WTC11 (cell line): ENCODE measurements at regions not wholly inside any gene's neighbourhood (a gene's known extent, or its start where the extent isn't known, plus 50 kb on each side); places are given as distances from the start of the nearest gene placed in this dataset.

ENCODE experiments used
- ATAC-seq: fragments of 200-7000 bp; cut with Tn5 transposase; 2 replicates; pipeline ENCODE4 v1.10.0; 2021; ENCODE audit warnings: mild to moderate bottlenecking, moderate library complexity
- CTCF ChIA-PET: fragments of 300-600 bp; sonication (Branson Sonifier 250); formaldehyde crosslinking; loops from one replicate; lab custom pipeline; 2021; ENCODE audit warnings: antibody characterized with exemption; lab: Charles Lee
- POLR2A ChIA-PET: fragments of 350-600 bp; sonication (Branson Sonifier 250); formaldehyde crosslinking; loops from one replicate; lab custom pipeline; 2021; ENCODE audit warnings: antibody characterized with exemption; lab: Charles Lee
- DNase-seq: peaks from one replicate; pipeline ENCODE4 v3.0.0; 2021; ENCODE audit warnings: low spot score
- H3K27ac Mint-ChIP-seq: 2 replicates; pipeline ENCODE4 v1.8.0; 2021; ENCODE audit warnings: mixed read lengths
- H3K27me3 Mint-ChIP-seq: 2 replicates; pipeline ENCODE4 v1.8.0; 2021; ENCODE audit warnings: low read depth, mild to moderate bottlenecking, moderate library complexity, mixed read lengths
- H3K36me3 Mint-ChIP-seq: 2 replicates; pipeline ENCODE4 v1.8.0; 2021; ENCODE audit warnings: mixed read lengths
- H3K4me1 Mint-ChIP-seq: 2 replicates; pipeline ENCODE4 v1.8.0; 2022; ENCODE audit warnings: mixed read lengths
- H3K4me3 Mint-ChIP-seq: 2 replicates; pipeline ENCODE4 v1.8.0; 2021; ENCODE audit warnings: mild to moderate bottlenecking, moderate library complexity, mixed read lengths
- H3K9me3 Mint-ChIP-seq: 2 replicates; pipeline ENCODE4 v1.8.0; 2021; ENCODE audit warnings: mixed read lengths
- E2F1 ChIP-seq: sonication (generic); formaldehyde crosslinking; IDR thresholded peaks from 2 replicates; pipeline ENCODE4 v1.8.0; 2022; ENCODE audit warnings: mild to moderate bottlenecking, missing genetic modification reagents
- E2F4 ChIP-seq: sonication (generic); formaldehyde crosslinking; IDR thresholded peaks from 2 replicates; pipeline ENCODE4 v1.8.1; 2022; ENCODE audit warnings: low read depth, mild to moderate bottlenecking, moderate library complexity, missing genetic modification reagents, borderline replicate concordance
- ERG ChIP-seq: fragments of 250-450 bp; sonication (Bioruptor Pico); IDR thresholded peaks from 2 replicates; pipeline ENCODE4 v1.8.0; 2021; ENCODE audit warnings: mild to moderate bottlenecking
- FOXJ3 ChIP-seq: sonication (generic); formaldehyde crosslinking; IDR thresholded peaks from 2 replicates; pipeline ENCODE4 v1.9.0; 2021; ENCODE audit warnings: missing genetic modification reagents, mild to moderate bottlenecking, borderline replicate concordance
- GABPB1 ChIP-seq: sonication (generic); formaldehyde crosslinking; IDR thresholded peaks from 2 replicates; pipeline ENCODE4 v1.8.1; 2023; ENCODE audit warnings: mild to moderate bottlenecking, missing genetic modification reagents
- MXD4 ChIP-seq: fragments of 250-450 bp; sonication (Bioruptor Pico); IDR thresholded peaks from 2 replicates; pipeline ENCODE4 v1.8.0; 2021; ENCODE audit warnings: mild to moderate bottlenecking, moderate library complexity, borderline replicate concordance
- NFE2L1 ChIP-seq: sonication (generic); formaldehyde crosslinking; IDR thresholded peaks from 2 replicates; pipeline ENCODE4 v1.8.1; 2023; ENCODE audit warnings: missing genetic modification reagents
- NFYB ChIP-seq: sonication (generic); formaldehyde crosslinking; conservative IDR thresholded peaks from 2 replicates; pipeline ENCODE4 v1.8.0; 2022; ENCODE audit warnings: low read depth, missing genetic modification reagents
- NR2C2 ChIP-seq: sonication (generic); formaldehyde crosslinking; IDR thresholded peaks from 2 replicates; pipeline ENCODE4 v1.8.0; 2022; ENCODE audit warnings: mild to moderate bottlenecking, missing genetic modification reagents
- PRRX2 ChIP-seq: fragments of 250-450 bp; sonication (Bioruptor Pico); IDR thresholded peaks from 2 replicates; pipeline ENCODE4 v1.8.0; 2021; ENCODE audit warnings: mild to moderate bottlenecking
- RELA ChIP-seq: sonication (generic); formaldehyde crosslinking; IDR thresholded peaks from 2 replicates; pipeline ENCODE4 v1.8.1; 2022; ENCODE audit warnings: missing genetic modification reagents, mild to moderate bottlenecking, borderline replicate concordance
- SP1 ChIP-seq: sonication (generic); formaldehyde crosslinking; conservative IDR thresholded peaks from 2 replicates; pipeline ENCODE4 v1.8.1; 2022; ENCODE audit warnings: missing genetic modification reagents
- ZNF232 ChIP-seq: sonication (generic); formaldehyde crosslinking; IDR thresholded peaks from 2 replicates; pipeline ENCODE4 v1.8.0; 2022; ENCODE audit warnings: mild to moderate bottlenecking, missing genetic modification reagents
- ZNF532 ChIP-seq: fragments of 250-450 bp; sonication (Bioruptor Pico); IDR thresholded peaks from 2 replicates; pipeline ENCODE4 v1.9.0; 2021; ENCODE audit warnings: mild to moderate bottlenecking, borderline replicate concordance
- ZNF671 ChIP-seq: fragments of 250-450 bp; sonication (Bioruptor Pico); IDR thresholded peaks from 2 replicates; pipeline ENCODE4 v1.8.0; 2021; ENCODE audit warnings: mild to moderate bottlenecking
- ZSCAN18 ChIP-seq: fragments of 250-450 bp; sonication (Bioruptor Pico); IDR thresholded peaks from 2 replicates; pipeline ENCODE4 v2.1.2; 2022; ENCODE audit warnings: mild to moderate bottlenecking, moderate library complexity
- TF ChIP-seq, protein P1 (sequence below): sonication (generic); formaldehyde crosslinking; IDR thresholded peaks from 2 replicates; pipeline ENCODE4 v1.8.0; 2022; ENCODE audit warnings: missing genetic modification reagents

DNA sequence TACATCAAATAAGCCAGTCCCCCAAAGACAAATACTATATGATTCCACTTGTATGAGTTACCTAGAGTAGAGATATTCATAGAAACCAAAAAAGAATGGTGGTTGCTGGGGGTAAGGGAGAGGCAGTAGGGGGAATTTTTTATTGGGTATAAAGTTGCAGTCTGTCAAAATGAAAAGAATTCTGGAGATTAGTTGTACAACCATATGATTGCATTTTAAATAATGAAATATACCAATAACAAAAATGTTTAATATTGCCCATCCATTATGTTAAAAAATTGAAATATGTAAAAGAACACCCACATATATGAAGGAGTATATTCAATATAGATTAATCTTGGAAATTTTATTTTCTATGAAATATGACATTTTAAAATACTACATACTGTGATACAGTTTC lies 1383.5 kb downstream of the FSCB start (continued):
- TF ChIP-seq SP1 (CRISPR knock-in tag) (no peak), PRRX2 (CRISPR knock-in tag) (no peak)

DNA sequence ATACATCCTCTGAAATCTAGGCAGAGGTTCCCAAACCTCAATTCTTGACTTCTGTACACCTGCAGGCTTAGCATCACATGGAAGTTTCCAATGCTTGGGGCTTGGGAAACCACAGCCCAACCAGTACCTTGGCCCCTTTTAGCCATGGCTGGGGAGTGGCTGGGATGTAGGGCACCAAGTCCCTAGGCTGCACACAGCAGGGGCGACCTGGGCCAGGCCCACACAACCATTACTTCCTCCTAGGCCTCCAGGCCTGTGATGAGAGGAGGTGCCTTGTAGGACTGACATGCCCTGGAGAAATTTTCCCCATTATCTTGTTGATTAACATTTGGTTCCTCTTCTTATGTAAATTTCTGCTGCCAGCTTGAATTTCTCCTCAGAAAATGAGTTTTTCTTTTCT lies 1387.4 kb downstream of the FSCB start:
- H3K4me3 Mint-ChIP-seq, result no peak overlapping the region
- POLR2A ChIA-PET, result no interaction called here
- DNase-seq (no peak), ATAC-seq (no peak)
- no peaks in the 10 kb centered on the region for H3K4me1 Mint-ChIP-seq
- CTCF ChIA-PET, result no interaction called here
- peaks cover 28% of the 10 kb centered on the region for H3K36me3 Mint-ChIP-seq
- no peak for TF ChIP-seq MXD4
- TF ChIP-seq ZNF671 (CRISPR knock-in tag), result no peak
- no peak for TF ChIP-seq ERG (CRISPR knock-in tag)
- TF ChIP-seq ZSCAN18 (CRISPR knock-in tag), result no peak
- TF ChIP-seq NR2C2, result no peak
- TF ChIP-seq, protein P1, sequence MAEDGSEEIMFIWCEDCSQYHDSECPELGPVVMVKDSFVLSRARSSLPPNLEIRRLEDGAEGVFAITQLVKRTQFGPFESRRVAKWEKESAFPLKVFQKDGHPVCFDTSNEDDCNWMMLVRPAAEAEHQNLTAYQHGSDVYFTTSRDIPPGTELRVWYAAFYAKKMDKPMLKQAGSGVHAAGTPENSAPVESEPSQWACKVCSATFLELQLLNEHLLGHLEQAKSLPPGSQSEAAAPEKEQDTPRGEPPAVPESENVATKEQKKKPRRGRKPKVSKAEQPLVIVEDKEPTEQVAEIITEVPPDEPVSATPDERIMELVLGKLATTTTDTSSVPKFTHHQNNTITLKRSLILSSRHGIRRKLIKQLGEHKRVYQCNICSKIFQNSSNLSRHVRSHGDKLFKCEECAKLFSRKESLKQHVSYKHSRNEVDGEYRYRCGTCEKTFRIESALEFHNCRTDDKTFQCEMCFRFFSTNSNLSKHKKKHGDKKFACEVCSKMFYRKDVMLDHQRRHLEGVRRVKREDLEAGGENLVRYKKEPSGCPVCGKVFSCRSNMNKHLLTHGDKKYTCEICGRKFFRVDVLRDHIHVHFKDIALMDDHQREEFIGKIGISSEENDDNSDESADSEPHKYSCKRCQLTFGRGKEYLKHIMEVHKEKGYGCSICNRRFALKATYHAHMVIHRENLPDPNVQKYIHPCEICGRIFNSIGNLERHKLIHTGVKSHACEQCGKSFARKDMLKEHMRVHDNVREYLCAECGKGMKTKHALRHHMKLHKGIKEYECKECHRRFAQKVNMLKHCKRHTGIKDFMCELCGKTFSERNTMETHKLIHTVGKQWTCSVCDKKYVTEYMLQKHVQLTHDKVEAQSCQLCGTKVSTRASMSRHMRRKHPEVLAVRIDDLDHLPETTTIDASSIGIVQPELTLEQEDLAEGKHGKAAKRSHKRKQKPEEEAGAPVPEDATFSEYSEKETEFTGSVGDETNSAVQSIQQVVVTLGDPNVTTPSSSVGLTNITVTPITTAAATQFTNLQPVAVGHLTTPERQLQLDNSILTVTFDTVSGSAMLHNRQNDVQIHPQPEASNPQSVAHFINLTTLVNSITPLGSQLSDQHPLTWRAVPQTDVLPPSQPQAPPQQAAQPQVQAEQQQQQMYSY (CRISPR knock-in tag), result no peak
- TF ChIP-seq GABPB1 (CRISPR knock-in tag), result no peak
- no peak for TF ChIP-seq ZNF532 (CRISPR knock-in tag)
- TF ChIP-seq FOXJ3 (CRISPR knock-in tag), result no peak
- TF ChIP-seq E2F1 (CRISPR knock-in tag), result no peak
- no peak for TF ChIP-seq RELA (CRISPR knock-in tag)
- no peak for TF ChIP-seq NFE2L1
- no peak for TF ChIP-seq NFYB (CRISPR knock-in tag)
- no peak for TF ChIP-seq ZNF232 (CRISPR knock-in tag)
- TF ChIP-seq E2F4 (CRISPR knock-in tag), result no peak
- TF ChIP-seq, all 79 proteins: peak for 0
- no peaks in the 10 kb centered on the region; the same call in 1 of the 2 replicates for H3K27me3 Mint-ChIP-seq
- H3K27ac Mint-ChIP-seq, result no peak overlapping the region
- H3K9me3 Mint-ChIP-seq, result peaks cover 31% of the 10 kb centered on the region
